Astrocyte of the cerebellum (primary cell): ENCODE measurements at regions not wholly inside any gene's neighbourhood (a gene's known extent, or its start where the extent isn't known, plus 50 kb on each side); places are given as distances from the start of the nearest gene placed in this dataset.

Source experiments
- DNase-seq: peaks from one replicate; pipeline ENCODE4 v3.0.0-alpha.2; 2011; ENCODE audit warnings: low read depth
- H3K4me3 ChIP-seq: 2 replicates; pipeline ENCODE4 v1.5.1; 2011; ENCODE audit warnings: mild to moderate bottlenecking, low read depth, low read length, moderate library complexity
- CTCF ChIP-seq: IDR thresholded peaks from 2 replicates; pipeline ENCODE4 v1.5.1; 2012; ENCODE audit warnings: low read length, low read depth, moderate library complexity, mild to moderate bottlenecking; ENCODE audit errors: missing control alignments
- in situ Hi-C: cut with HindIII; loops from 2 replicates; pipeline ENCODE4 v1.10.0; 2017; ENCODE audit warnings: low sequenced_read_pairs

GRCh38 chr5:30195036-30195435, 998.5 kb upstream of the CDH6 start:
- no peak for TF ChIP-seq CTCF
- in situ Hi-C loops = no loop called here
- DNase-seq = no peak
- H3K4me3 ChIP-seq = no peak overlapping the region

- no peak for DNase-seq
- in situ Hi-C loops = no loop called here
- no peak overlapping the region for H3K4me3 ChIP-seq
- TF ChIP-seq CTCF = no peak
Observed at GRCh38 chr5:30194595-30194994, 998.9 kb upstream of the CDH6 start.

GRCh38 chr5:30183795-30184194, 1009.7 kb upstream of the CDH6 start:
- in situ Hi-C loops = no loop called here
- TF ChIP-seq CTCF = no peak
- no peak for DNase-seq
- H3K4me3 ChIP-seq = no peak overlapping the region

- no peak for TF ChIP-seq CTCF
- H3K4me3 ChIP-seq = no peak overlapping the region
- peak; percentile 3 for DNase-seq
- in situ Hi-C loops = no loop called here
Observed at GRCh38 chr5:30156156-30156555, 1037.3 kb upstream of the CDH6 start.

GRCh38 chr5:30152431-30152830, 1041.1 kb upstream of the CDH6 start:
- H3K4me3 ChIP-seq = no peak overlapping the region
- no peak for DNase-seq
- in situ Hi-C loops = no loop called here
- TF ChIP-seq CTCF = no peak

- H3K4me3 ChIP-seq = no peak overlapping the region
- DNase-seq = no peak
- in situ Hi-C loops = no loop called here
- no peak for TF ChIP-seq CTCF
Observed at GRCh38 chr5:30150231-30150630, 1043.3 kb upstream of the CDH6 start.

GRCh38 chr5:30149526-30149925, 1044.0 kb upstream of the CDH6 start:
- no peak for DNase-seq
- no peak overlapping the region for H3K4me3 ChIP-seq
- no peak for TF ChIP-seq CTCF
- in situ Hi-C loops = no loop called here
